Stimulated activated CD8-positive, alpha-beta memory T cell treated with anti-CD3 and anti-CD28 coated beads, Interleukin-15, amount 100 ng/mL, for 4 hours (primary cell): ENCODE measurements at regions not wholly inside any gene's neighbourhood (a gene's known extent, or its start where the extent isn't known, plus 50 kb on each side); places are given as distances from the start of the nearest gene placed in this dataset.
"Not testable (repeated sequence)": the region's sequence is repeated elsewhere in the genome, so short reads cannot be mapped to it uniquely, and the experiment has no call there.

Experiments used
- DNase-seq, 2 donors: peaks; one replicate each; pipeline ENCODE4 v3.0.0-alpha.2; 2020; ENCODE audit warnings: low read depth in 2 of 2

DNA sequence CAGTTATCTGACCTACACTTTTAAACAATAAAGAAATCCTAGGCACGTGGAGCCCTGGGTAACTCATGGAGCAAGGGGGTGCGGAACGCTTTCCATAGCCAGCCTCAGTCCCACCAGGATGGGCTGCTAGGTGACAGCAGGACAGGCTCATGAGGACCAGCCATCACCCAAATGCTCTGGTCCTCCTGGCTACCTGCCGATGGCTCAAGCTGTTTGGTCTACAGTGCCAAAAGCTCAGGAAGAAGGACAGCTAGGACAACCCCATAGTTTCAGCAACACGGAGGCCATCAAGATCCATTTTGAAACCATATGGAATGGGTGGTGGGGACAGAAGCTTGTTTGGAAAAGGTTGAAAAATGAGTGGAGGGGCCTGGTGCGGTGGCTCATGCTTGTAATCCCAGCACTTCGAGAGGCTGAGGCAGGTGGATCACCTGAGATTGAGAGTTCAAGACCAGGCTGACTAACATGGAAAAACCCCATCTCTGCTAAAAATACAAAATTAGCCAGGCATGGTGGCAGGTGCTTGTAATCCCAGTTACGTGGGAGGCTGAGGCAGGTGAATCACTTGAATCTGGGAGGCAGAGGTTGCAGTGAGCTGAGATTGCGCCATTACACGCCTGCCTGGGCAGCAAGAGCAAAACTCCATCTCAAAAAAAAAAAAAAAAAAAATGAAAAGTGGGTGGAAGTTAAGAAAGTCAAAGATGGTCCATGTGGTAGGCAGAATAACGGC lies 93.7 kb upstream of the ALDH3B2 start:
- DNase-seq, result not testable (repeated sequence)

- DNase-seq, result not testable (repeated sequence)
Observed at GRCh38 chr11:67761211-67761610, 86.8 kb upstream of the ALDH3B2 start.

- DNase-seq, result not testable (repeated sequence)
Observed at GRCh38 chr11:67759321-67759720, 84.9 kb upstream of the ALDH3B2 start.

- not testable (repeated sequence) for DNase-seq
Observed at GRCh38 chr11:67758467-67758866, 84.0 kb upstream of the ALDH3B2 start.

DNA sequence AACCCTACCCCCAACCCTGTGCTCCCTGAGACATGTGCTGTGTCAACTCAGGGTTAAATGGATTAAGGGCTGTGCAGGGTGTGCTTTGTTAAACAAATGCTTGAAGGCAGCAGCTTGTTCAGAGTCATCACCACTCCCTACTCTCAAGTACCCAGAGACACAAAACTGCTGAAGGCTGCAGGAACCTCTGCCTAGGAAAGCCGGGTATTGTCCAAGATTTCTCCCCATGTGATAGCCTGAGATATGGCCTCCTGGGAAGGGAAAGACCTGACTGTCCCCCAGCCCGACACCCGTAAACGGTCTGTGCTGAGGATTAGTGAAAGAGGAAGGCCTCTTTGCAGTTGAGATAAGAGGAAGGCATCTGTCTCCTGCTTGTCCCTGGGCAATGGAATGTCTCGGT lies 83.6 kb upstream of the ALDH3B2 start:
- DNase-seq, result not testable (repeated sequence)

GRCh38 chr11:67753820-67754219 lies 79.4 kb upstream of the ALDH3B2 start:
- DNase-seq, result not testable (repeated sequence)

DNA sequence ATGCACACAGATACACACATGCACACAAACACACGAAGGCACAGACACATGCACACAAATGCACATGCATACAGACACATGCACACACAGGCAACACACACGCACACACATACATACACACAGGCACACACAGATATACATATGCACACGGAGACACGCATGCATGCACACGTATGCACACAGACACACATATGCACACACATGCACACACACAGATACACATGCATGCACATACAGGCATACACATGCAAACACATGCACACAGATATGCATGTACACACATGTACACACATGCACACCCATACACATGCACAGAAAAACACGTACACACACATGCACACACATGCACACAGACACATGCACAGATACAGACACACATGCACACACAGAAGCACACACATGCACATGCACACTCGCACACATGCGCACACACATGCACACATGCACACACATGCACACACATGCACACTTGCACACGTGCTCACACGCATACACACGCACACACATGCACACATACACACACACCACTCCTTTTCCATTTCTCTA lies 70.8 kb upstream of the ALDH3B2 start:
- DNase-seq, result no peak

DNA sequence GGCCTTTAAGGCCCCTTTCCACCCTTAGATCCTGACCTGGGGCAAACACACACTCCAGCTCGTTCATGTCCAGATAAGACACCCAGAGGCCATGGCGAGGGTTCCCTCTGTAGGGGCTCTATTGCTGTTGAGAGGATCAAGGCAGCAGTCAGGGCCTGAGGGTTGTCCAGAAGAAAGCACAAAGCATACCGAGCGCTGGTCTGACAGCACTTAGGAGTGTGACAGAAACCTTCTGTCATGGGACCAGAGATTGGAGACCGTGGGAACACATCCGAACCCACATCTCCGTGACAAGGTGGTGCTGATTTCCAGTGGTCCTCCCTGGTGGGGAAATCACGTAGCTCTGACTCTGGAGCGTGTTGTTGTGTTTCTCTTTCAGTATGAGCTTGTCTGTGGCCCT lies 69.8 kb upstream of the ALDH3B2 start:
- DNase-seq, result not testable (repeated sequence)

GRCh38 chr11:67738231-67738630 lies 63.8 kb upstream of the ALDH3B2 start:
- DNase-seq, result not testable (repeated sequence)

DNA sequence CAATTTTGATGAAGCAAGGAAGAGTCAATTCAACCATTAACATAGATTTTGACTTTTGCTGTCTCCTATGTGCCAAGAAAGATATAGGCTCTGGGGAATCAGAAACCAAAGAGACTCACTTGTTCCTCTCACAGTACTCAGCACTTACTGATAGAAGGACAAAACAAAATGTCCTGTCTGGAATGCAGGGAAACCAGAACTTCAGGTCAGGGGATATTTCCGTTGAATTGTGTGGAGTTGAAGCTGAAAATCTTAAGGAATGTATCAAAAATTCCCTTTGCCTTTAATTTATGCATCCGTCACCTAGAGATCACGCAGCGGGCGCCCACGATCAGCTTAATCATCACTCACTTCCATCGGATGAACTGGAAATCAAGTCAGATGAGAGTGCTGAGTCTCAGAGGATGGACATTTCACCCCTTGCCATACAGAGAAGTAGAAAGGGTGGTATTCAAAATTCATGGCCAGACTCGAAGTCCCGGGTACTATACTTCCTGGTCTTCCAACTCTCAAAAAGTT lies 63.2 kb upstream of the ALDH3B2 start:
- not testable (repeated sequence) for DNase-seq

DNA sequence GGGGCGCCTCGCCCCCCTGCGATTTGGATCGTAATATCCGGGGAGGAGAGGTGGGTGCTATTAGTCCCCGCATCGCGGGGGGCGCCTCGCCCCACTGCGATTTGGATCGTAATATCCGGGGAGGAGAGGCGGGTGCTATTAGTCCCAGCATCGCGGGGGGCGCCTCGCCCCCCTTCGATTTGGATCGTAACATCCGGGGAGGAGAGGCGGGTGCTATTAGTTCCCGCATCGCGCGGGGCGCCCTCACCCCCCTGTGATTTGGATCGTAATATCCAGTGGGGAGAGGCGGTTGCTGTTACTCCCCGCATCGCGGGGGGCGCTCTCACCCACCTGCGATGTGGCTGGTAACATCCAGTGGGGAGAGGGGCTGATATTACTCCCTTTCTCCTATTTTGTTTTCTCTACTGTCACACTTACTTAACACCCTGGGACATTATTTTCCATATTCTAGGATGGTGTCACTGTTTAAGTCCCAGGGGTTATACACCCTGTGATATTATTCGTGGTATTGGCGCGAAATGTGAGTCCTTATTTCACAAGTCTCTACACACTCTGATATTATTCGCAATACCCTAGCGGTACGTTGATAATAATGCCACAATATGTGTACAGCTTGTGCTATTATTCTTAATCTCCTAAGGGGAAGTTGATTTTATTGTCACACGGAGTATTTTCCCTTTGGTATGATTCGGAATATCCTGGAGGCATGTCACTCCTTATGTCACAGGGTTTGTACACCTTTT lies 57.8 kb upstream of the ALDH3B2 start:
- peak in 1 of 2 donors; percentile 23 for DNase-seq

GRCh38 chr11:67731583-67731982 lies 57.2 kb upstream of the ALDH3B2 start:
- no peak for DNase-seq

GRCh38 chr11:67728163-67728571 lies 53.7 kb upstream of the ALDH3B2 start:
- not testable (repeated sequence) for DNase-seq

DNA sequence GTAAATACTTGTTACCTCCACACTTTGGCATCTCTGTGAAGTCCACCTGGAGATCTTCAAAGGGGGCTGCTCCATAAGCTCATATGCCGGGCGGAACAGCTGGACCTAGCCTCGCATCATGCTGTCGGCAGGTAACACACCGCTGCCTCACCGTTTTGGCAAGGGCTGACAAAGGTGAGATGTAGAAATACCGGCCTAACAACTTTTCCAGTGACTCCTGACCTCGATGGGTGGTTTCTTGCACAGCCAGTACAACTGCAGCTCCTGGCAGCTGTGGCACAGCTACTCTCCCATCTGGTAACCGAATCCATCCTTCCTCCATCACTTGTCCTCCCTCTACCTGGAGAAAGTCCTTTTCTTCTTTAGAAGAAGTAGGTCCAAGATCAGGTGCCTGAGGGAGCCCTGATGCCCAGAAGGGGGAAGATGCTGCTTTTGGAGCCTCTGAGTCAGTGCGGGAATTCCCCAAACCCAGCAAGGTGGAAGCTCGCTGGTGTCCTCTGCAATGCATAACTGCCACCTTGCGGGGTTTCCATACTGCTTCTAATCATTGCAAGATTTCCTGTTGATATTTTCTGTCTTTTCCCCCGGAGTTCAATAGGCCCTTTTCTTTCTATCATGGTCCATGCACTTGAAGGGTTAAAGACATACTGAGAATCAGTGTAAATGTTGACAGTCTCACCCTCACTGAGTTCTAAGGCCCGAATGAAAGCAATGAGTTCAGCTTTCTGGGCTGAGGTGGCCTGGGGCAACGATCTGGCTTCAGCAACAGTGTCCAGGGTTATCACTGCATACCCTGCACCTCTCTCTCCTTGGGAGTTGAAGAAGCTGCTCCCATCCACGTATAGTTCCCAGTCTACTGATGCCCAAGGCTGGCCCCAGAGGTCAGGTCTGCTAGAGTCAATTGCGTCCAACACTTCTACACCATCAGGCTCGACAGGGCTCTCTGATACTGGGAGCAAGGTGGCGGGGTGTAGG lies 52.9 kb upstream of the ALDH3B2 start:
- not testable (repeated sequence) for DNase-seq
